Activated T-cell treated with anti-CD3 and anti-CD28 coated beads, Interleukin-2, amount 50 U/mL, for 4 hours (primary cell): ENCODE measurements at regions not wholly inside any gene's neighbourhood (a gene's known extent, or its start where the extent isn't known, plus 50 kb on each side); places are given as distances from the start of the nearest gene placed in this dataset.
"Not testable (repeated sequence)": the region's sequence is repeated elsewhere in the genome, so short reads cannot be mapped to it uniquely, and the experiment has no call there.

Experiments
- ATAC-seq, 2 donors: fragments of 200-7000 bp; cut with Tn5 transposase; one replicate each; pipeline ENCODE4 v1.10.0; 2021
- DNase-seq: peaks from one replicate; pipeline ENCODE4 v3.0.0-alpha.2; 2020
- H3K27me3 Mint-ChIP-seq: one replicate; pipeline ENCODE4 v1.8.0; 2021; ENCODE audit warnings: low read depth, mixed read lengths
- H3K36me3 Mint-ChIP-seq: one replicate; pipeline ENCODE4 v1.8.0; 2022; ENCODE audit warnings: mixed read lengths; ENCODE audit not compliant: insufficient read depth
- H3K4me1 Mint-ChIP-seq: one replicate; pipeline ENCODE4 v1.8.0; 2021; ENCODE audit warnings: low read depth, mixed read lengths
- H3K4me3 Mint-ChIP-seq: one replicate; pipeline ENCODE4 v1.8.0; 2021; ENCODE audit warnings: mild to moderate bottlenecking, moderate library complexity, mixed read lengths
- H3K9me3 Mint-ChIP-seq: one replicate; pipeline ENCODE4 v1.8.0; 2021; ENCODE audit warnings: mixed read lengths

DNA sequence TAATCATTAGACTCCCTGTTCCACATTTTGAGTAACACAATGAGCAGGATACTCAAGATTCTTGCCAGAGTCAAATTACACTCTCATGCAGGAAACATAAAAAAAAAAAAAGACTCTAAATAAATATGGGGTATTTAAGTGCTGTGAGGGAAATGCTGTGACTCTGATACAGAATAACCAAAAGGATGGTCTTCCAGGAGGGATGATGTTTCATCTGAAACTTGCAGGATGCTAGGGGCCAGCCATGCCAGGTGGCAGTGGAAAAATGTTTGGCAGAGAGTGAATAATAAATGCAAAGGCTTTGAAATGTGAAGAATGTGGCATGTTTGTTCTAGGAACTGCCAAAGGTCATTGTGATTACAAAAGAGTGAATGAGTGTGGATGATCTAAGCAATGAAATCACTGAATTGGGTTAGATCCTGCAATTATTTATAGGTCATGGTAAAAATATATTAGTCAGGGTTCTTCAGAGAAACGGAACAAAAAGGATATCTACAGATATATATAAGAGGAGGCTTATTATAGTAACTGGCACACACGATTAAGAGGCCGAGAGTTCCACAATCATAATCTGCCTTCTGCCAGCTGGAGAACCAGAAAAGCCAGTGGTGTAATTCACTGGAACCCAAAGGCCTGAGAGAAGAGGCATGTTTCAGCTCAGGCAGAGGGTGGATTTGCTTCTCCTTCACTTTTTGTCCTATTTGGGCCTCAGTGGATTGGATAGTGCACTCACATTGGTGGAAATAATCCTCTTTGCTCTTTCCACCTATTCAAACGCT is 1832.8 kb upstream of the MIR17HG start:
- no peak overlapping the region for H3K4me3 Mint-ChIP-seq
- H3K27me3 Mint-ChIP-seq: no peaks in the 10 kb centered on the region
- ATAC-seq: no peak
- H3K4me1 Mint-ChIP-seq: no peaks in the 10 kb centered on the region
- H3K36me3 Mint-ChIP-seq: no peaks in the 10 kb centered on the region
- peaks cover 12% of the 10 kb centered on the region for H3K9me3 Mint-ChIP-seq
- DNase-seq: no peak

GRCh38 chr13:89515948-89516347 is 1831.5 kb upstream of the MIR17HG start:
- H3K4me1 Mint-ChIP-seq: no peaks in the 10 kb centered on the region
- ATAC-seq (no peak), DNase-seq (no peak)
- no peaks in the 10 kb centered on the region for H3K36me3 Mint-ChIP-seq
- H3K4me3 Mint-ChIP-seq: no peak overlapping the region
- H3K9me3 Mint-ChIP-seq: peaks cover 10% of the 10 kb centered on the region
- no peaks in the 10 kb centered on the region for H3K27me3 Mint-ChIP-seq

DNA sequence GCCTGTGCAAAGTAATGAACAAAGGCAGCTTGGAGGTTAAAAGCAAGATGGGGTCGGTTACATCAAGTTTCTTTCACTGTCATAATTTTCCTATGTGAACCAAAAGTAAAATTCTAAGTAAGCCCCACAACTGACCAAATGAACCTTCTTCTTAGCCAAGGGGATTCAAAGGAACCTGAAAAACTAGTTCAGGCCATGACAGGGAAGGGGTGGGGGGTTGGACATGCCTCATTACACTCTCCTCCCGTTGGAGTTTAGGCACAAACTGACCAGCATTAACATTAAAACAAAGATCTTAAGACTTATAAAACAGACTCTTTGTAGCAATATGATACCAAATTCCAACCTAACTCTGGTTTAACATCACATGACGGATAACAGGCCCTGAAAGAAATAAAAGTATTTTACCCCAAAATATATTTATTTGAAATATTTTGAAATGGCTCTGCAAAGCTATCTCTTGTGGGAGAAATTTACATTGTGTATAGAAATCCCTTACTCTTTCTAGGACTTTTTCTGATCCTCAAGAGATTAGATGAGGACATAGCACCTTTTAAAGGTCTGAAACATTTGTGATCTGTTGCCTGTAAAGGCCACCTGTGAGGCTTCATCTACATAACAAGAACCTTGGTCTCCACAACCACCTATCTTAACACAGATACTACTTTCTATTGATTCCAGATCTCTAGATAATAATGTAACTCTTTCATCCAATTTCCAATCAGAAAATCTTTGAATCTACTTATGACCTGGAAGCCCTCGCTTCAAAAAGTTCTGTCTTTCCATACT is 1829.0 kb upstream of the MIR17HG start:
- Mint-ChIP-seq H3K36me3 (no peaks in the 10 kb centered on the region), H3K9me3 (peaks cover 11% of the 10 kb centered on the region), H3K27me3 (no peaks in the 10 kb centered on the region), H3K4me3 (no peak overlapping the region), H3K4me1 (no peaks in the 10 kb centered on the region)
- ATAC-seq (no peak), DNase-seq (no peak)

GRCh38 chr13:89520468-89520867 is 1827.0 kb upstream of the MIR17HG start:
- H3K4me3 Mint-ChIP-seq: no peak overlapping the region
- no peaks in the 10 kb centered on the region for H3K27me3 Mint-ChIP-seq
- ATAC-seq (no peak), DNase-seq (no peak)
- H3K36me3 Mint-ChIP-seq: no peaks in the 10 kb centered on the region
- H3K9me3 Mint-ChIP-seq: peaks cover 11% of the 10 kb centered on the region
- H3K4me1 Mint-ChIP-seq: no peaks in the 10 kb centered on the region

- not testable (repeated sequence) for H3K27me3 Mint-ChIP-seq
Observed at GRCh38 chr13:89521672-89522071, 1825.8 kb upstream of the MIR17HG start.

GRCh38 chr13:89541091-89542030 is 1806.1 kb upstream of the MIR17HG start:
- ATAC-seq (no peak), DNase-seq (no peak)
- H3K36me3 Mint-ChIP-seq: no peaks in the 10 kb centered on the region
- H3K4me3 Mint-ChIP-seq: no peak overlapping the region
- no peaks in the 10 kb centered on the region for H3K27me3 Mint-ChIP-seq
- no peaks in the 10 kb centered on the region for H3K4me1 Mint-ChIP-seq
- peaks cover 12% of the 10 kb centered on the region for H3K9me3 Mint-ChIP-seq

More at GRCh38 chr13:89521672-89522071, 1825.8 kb upstream of the MIR17HG start:
- peaks cover 10% of the 10 kb centered on the region for H3K9me3 Mint-ChIP-seq
- DNase-seq, ATAC-seq, H3K4me3 Mint-ChIP-seq, H3K36me3 Mint-ChIP-seq, H3K4me1 Mint-ChIP-seq: not testable (repeated sequence)

GRCh38 chr13:89550938-89551337 is 1796.5 kb upstream of the MIR17HG start:
- Mint-ChIP-seq H3K36me3 (no peaks in the 10 kb centered on the region), H3K9me3 (peaks cover 8% of the 10 kb centered on the region), H3K4me3 (no peak overlapping the region), H3K27me3 (no peaks in the 10 kb centered on the region), H3K4me1 (no peaks in the 10 kb centered on the region)
- no peak for DNase-seq
- ATAC-seq: no peak

GRCh38 chr13:89554801-89555200 is 1792.7 kb upstream of the MIR17HG start:
- Mint-ChIP-seq H3K4me1 (no peaks in the 10 kb centered on the region), H3K9me3 (peaks cover 8% of the 10 kb centered on the region), H3K4me3 (no peak overlapping the region), H3K27me3 (no peaks in the 10 kb centered on the region), H3K36me3 (no peaks in the 10 kb centered on the region)
- DNase-seq: no peak
- ATAC-seq: no peak

DNA sequence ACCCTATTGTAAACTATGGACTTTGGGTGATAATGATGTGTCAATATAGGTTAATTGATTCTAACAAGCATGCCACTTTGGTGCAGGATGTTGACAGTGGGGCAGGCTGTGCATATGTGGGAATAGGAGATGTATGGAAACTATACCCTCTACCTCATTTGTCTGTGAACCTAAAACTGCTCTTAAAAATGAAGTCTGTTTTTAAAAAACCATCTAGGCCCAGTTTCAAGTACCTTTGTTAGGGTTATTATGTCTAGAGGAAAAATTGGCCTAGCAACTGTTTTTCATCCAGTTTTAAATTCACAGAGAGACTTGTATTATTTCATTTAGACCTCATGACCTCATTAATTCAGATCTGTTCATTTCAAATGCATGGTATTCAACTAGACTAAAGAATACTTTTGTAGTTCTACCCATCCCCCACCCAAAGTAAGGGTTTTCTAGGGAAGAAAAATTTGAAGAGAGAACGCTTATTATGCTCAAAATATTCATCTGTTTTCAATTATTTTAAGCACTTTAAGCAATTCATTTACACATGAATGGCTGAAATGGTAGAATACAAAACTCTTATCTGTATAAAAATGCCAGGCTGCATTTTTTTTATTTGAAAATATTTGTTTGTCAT is 1781.9 kb upstream of the MIR17HG start:
- Mint-ChIP-seq H3K9me3 (peaks cover 12% of the 10 kb centered on the region), H3K4me1 (no peaks in the 10 kb centered on the region), H3K4me3 (no peak overlapping the region), H3K27me3 (no peaks in the 10 kb centered on the region), H3K36me3 (no peaks in the 10 kb centered on the region)
- no peak for DNase-seq
- no peak for ATAC-seq

GRCh38 chr13:89567025-89567424 is 1780.5 kb upstream of the MIR17HG start:
- Mint-ChIP-seq H3K36me3 (no peaks in the 10 kb centered on the region), H3K4me1 (no peaks in the 10 kb centered on the region), H3K27me3 (no peaks in the 10 kb centered on the region), H3K9me3 (peaks cover 20% of the 10 kb centered on the region), H3K4me3 (no peak overlapping the region)
- ATAC-seq (no peak), DNase-seq (no peak)

DNA sequence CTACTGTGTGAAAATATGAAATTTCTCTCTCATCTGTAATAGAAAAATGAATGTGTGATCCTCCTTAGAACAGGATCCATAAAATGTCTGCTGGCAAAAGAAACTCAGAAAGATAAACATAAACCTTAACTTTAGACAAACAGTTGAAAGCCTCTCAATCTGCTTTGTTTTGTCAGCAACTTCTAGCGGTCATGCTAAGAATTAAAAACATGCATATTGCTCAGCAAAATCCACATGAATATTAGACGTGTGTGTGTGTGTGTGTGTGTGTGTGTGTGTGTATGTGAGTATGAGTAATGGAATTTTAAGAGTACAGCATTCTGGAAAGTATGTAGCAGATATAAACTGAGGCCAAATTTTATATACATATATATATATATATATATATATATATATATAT is 1779.2 kb upstream of the MIR17HG start:
- H3K36me3 Mint-ChIP-seq: no peaks in the 10 kb centered on the region
- peaks cover 22% of the 10 kb centered on the region for H3K9me3 Mint-ChIP-seq
- no peaks in the 10 kb centered on the region for H3K27me3 Mint-ChIP-seq
- no peak for DNase-seq
- no peak overlapping the region for H3K4me3 Mint-ChIP-seq
- no peaks in the 10 kb centered on the region for H3K4me1 Mint-ChIP-seq
- no peak for ATAC-seq

GRCh38 chr13:89568746-89569145 is 1778.7 kb upstream of the MIR17HG start:
- no peak overlapping the region for H3K4me3 Mint-ChIP-seq
- DNase-seq: no peak
- peaks cover 26% of the 10 kb centered on the region for H3K9me3 Mint-ChIP-seq
- ATAC-seq: no peak
- no peaks in the 10 kb centered on the region for H3K27me3 Mint-ChIP-seq
- no peaks in the 10 kb centered on the region for H3K4me1 Mint-ChIP-seq
- no peaks in the 10 kb centered on the region for H3K36me3 Mint-ChIP-seq

GRCh38 chr13:89571676-89572075 is 1775.8 kb upstream of the MIR17HG start:
- ATAC-seq (no peak), DNase-seq (no peak)
- Mint-ChIP-seq H3K9me3 (peaks cover 25% of the 10 kb centered on the region), H3K4me3 (no peak overlapping the region), H3K27me3 (no peaks in the 10 kb centered on the region), H3K4me1 (no peaks in the 10 kb centered on the region), H3K36me3 (no peaks in the 10 kb centered on the region)

GRCh38 chr13:89574077-89574476 is 1773.4 kb upstream of the MIR17HG start:
- DNase-seq: no peak
- H3K4me3 Mint-ChIP-seq: no peak overlapping the region
- H3K27me3 Mint-ChIP-seq: no peaks in the 10 kb centered on the region
- no peak for ATAC-seq
- no peaks in the 10 kb centered on the region for H3K36me3 Mint-ChIP-seq
- peaks cover 23% of the 10 kb centered on the region for H3K9me3 Mint-ChIP-seq
- H3K4me1 Mint-ChIP-seq: no peaks in the 10 kb centered on the region
